GM12873 (cell line): ENCODE measurements at regions not wholly inside any gene's neighbourhood (a gene's known extent, or its start where the extent isn't known, plus 50 kb on each side); places are given as distances from the start of the nearest gene placed in this dataset.

ENCODE experiments used
- CTCF ChIP-seq: IDR thresholded peaks from 2 replicates; pipeline ENCODE4 v1.5.1; 2012; ENCODE audit warnings: low read depth, mild to moderate bottlenecking, moderate library complexity, low read length, control low read depth; ENCODE audit not compliant: insufficient read depth; ENCODE audit errors: missing control alignments

DNA sequence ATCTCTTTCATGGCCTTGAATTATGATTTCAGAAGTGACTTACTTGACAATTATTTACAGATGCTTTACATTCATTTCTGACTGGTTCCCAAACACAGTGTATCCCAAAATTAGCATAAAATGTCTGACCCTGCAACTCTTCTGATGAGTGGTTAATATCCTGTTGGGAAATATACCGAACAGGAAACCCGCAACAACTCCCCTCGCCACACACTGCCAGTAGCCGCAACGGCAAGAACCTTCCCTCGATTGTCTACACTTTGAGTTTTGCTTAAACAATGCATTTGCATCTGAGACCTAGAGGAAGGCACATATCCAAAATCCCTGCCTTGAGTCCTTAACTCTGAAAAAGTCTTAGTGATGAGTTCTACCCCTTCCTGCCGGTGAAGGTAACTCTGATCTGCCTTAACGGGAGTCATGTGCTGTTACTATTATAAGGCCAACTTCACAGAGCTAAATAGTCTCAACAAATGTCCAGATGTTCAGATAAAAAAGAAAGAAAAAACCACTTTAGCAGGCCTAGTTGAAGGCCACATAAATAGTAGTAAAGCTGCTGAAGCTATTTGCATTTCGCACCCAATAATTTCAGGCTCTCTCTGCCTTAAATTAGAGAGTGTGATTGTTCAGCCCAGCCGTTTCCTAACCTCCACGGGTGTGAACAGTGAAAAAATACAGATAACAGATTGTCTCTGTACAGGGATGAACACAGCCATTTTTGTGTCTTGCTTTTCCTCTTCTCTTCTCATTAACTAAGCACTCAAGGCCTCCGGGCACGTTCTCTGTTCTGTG lies 321.1 kb downstream of the HS3ST3B1 start:
- no peak for TF ChIP-seq CTCF

GRCh38 chr17:14619821-14620220 lies 318.9 kb downstream of the HS3ST3B1 start:
- no peak for TF ChIP-seq CTCF

GRCh38 chr17:14616528-14616927 lies 315.6 kb downstream of the HS3ST3B1 start:
- TF ChIP-seq CTCF, result no peak

DNA sequence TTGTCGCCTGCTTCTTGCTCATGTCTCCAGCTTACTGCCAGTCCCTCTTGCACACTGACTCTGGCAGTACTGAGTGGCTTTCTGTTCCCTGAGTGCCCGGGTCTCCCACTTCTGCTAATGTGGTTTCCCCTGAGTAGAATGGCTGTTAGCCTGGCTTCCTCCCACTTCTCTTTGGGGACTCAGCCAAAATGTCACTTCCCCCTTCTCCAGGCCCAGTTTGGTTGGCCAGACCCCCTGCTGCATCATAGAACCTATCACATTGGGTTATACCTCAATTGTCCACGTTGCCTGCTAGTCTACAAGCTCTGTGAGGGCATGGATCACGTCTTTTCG lies 304.4 kb downstream of the HS3ST3B1 start:
- TF ChIP-seq CTCF, result no peak

- TF ChIP-seq CTCF, result no peak
Observed at GRCh38 chr17:14604591-14605266, 303.8 kb downstream of the HS3ST3B1 start.

DNA sequence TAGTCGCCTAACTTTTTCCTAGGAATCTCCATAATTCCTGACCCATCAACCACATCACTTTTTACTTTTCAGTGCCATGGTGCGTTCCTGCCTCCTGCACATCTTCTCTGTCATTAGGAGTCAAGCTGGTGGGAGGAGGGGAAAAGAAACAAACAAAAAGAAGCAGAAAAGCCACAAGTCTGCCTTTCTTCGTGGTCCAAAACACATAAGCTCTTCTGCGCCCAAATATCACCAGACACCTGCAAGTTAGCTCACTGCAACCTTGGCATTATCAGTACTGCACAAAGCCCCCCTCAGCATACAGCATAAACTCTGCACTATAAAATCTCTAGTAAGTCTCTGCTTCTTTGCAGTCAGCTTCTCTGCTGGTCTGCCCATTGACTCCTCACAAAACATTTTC lies 295.3 kb downstream of the HS3ST3B1 start:
- no peak for TF ChIP-seq CTCF

GRCh38 chr17:14595656-14596055 lies 294.8 kb downstream of the HS3ST3B1 start:
- no peak for TF ChIP-seq CTCF
